ENCODE measurements at regions not wholly inside any gene's neighbourhood (a gene's known extent, or its start where the extent isn't known, plus 50 kb on each side); places are given as distances from the start of the nearest gene placed in this dataset.

DNA sequence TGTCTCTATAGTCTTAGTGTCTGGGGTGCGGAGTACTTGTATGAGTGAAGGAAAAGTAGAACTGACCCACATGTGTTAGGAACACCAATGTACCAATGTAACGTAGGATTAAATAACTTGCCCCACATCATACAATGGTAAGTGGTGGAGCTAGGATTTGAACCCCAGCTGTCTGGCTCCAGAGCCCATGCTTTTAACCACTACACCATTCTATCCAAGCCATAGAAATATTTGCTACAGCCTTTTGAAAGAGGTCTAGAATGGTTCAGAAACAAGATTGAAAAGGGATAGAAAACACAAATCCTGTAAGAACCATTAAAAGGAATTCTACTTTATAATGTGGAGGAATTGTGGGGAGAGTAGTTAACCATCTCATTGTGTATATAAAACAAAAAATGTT, 169.9 kb upstream of the ATP6AP2 start:
- Histone ChIP-seq H3K9ac (replicated peaks; ENCODE audit: extremely low read depth, insufficient read depth, low read length) (no peak overlapping the region), H3K4me3 (replicated peaks in 1 of 3; ENCODE audit: insufficient read depth in 1 of 3, low read depth in 1 of 3, low read length in 3 of 3) (no peak overlapping the region), H3K4me2 (ENCODE audit: insufficient read depth, low read length) (no peak overlapping the region), H3K9me1 (replicated peaks; ENCODE audit: control insufficient read depth, extremely low read depth, insufficient read depth, low read length) (no peaks in the 10 kb centered on the region), H3K79me2 (ENCODE audit: control insufficient read depth, insufficient read depth, low read length) (no peaks in the 10 kb centered on the region), H3K27me3 (ENCODE audit: control insufficient read depth in 2 of 2, insufficient read depth in 2 of 2, low read length in 2 of 2) (peaks cover 0 to 2% of the 10 kb centered on the region in 2 experiments), H4K20me1 (replicated peaks; ENCODE audit: control insufficient read depth, extremely low read depth, insufficient read depth, low read length) (no peaks in the 10 kb centered on the region), H2AFZ (ENCODE audit: low read depth, low read length) (no peak overlapping the region), H3K4me1 (ENCODE audit: control insufficient read depth, extremely low read depth, insufficient read depth, low read length) (no peaks in the 10 kb centered on the region), H3K9me3 (replicated peaks; ENCODE audit: control insufficient read depth, insufficient read depth, low read length) (no peaks in the 10 kb centered on the region), H3K27ac (ENCODE audit: insufficient read depth, low read depth, low read length) (no peak overlapping the region), H3K36me3 (ENCODE audit: control insufficient read depth in 2 of 2, extremely low read depth in 1 of 2, insufficient read depth in 2 of 2, low read length in 2 of 2) (no peaks in the 10 kb centered on the region)
- dilution Hi-C loops (cut with MboI; ENCODE audit: extremely low pct_ligation_motif_present, low sequenced_read_pairs), result no loop called here
- ChIA-PET POLR2A (no interaction called here), CTCF (no interaction called here)
- intact Hi-C loops (cut with micrococcal nuclease), result no loop called here
- DNase-seq (ENCODE audit: low read depth, low spot score) (no peak), FAIRE-seq (no peak)
- BruUV-seq (replicated peaks), result no TSS peak
- no peak for TF ChIP-seq JUN (IDR thresholded peaks at IDR 0.05; ENCODE audit: borderline replicate concordance, insufficient read depth, insufficient read length, low read depth)
- TF ChIP-seq, protein P1, sequence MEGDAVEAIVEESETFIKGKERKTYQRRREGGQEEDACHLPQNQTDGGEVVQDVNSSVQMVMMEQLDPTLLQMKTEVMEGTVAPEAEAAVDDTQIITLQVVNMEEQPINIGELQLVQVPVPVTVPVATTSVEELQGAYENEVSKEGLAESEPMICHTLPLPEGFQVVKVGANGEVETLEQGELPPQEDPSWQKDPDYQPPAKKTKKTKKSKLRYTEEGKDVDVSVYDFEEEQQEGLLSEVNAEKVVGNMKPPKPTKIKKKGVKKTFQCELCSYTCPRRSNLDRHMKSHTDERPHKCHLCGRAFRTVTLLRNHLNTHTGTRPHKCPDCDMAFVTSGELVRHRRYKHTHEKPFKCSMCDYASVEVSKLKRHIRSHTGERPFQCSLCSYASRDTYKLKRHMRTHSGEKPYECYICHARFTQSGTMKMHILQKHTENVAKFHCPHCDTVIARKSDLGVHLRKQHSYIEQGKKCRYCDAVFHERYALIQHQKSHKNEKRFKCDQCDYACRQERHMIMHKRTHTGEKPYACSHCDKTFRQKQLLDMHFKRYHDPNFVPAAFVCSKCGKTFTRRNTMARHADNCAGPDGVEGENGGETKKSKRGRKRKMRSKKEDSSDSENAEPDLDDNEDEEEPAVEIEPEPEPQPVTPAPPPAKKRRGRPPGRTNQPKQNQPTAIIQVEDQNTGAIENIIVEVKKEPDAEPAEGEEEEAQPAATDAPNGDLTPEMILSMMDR (IDR thresholded peaks at IDR 0.05; ENCODE audit: extremely low read depth in 1 of 2, insufficient read depth in 1 of 2, low read depth in 1 of 2, low read length in 2 of 2), result no peak
- no peak for TF ChIP-seq MYC (IDR thresholded peaks at IDR 0.05; ENCODE audit: low read depth, low read length)
- TF ChIP-seq, protein P2, sequence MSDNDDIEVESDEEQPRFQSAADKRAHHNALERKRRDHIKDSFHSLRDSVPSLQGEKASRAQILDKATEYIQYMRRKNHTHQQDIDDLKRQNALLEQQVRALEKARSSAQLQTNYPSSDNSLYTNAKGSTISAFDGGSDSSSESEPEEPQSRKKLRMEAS (IDR thresholded peaks at IDR 0.05; ENCODE audit: insufficient read depth, insufficient read length), result no peak
- no peak for TF ChIP-seq GATA2 (IDR thresholded peaks at IDR 0.05; ENCODE audit: insufficient read depth, insufficient read length, low read depth, low read length)
- TF ChIP-seq POLR2A (IDR thresholded peaks at IDR 0.05; ENCODE audit: low read depth, low read length), result no peak
- no peak for TF ChIP-seq POLR2AphosphoS5 (IDR thresholded peaks at IDR 0.05; ENCODE audit: insufficient read depth, low read depth, low read length)
- no peak for TF ChIP-seq FOS (IDR thresholded peaks at IDR 0.05; ENCODE audit: borderline replicate concordance, insufficient read depth, low read length)
- TF ChIP-seq EZH2 (IDR thresholded peaks at IDR 0.05; ENCODE audit: borderline replicate concordance, low read depth, low read length, severe bottlenecking), result no peak

All from endothelial cell of umbilical vein (primary cell).